Astrocyte (in vitro differentiated cells and primary cell): ENCODE measurements at regions not wholly inside any gene's neighbourhood (a gene's known extent, or its start where the extent isn't known, plus 50 kb on each side); places are given as distances from the start of the nearest gene placed in this dataset.

Experiments used
- CTCF ChIP-seq: IDR thresholded peaks from 2 replicates; pipeline ENCODE4 v1.5.1; 2011; ENCODE audit warnings: low read depth, mild to moderate bottlenecking, inconsistent platforms, low read length, moderate library complexity; ENCODE audit not compliant: insufficient read depth
- EZH2 ChIP-seq: IDR thresholded peaks from 2 replicates; pipeline ENCODE4 v1.6.1; 2012; ENCODE audit warnings: mild to moderate bottlenecking, low read length, inconsistent platforms; ENCODE audit not compliant: insufficient read depth

DNA sequence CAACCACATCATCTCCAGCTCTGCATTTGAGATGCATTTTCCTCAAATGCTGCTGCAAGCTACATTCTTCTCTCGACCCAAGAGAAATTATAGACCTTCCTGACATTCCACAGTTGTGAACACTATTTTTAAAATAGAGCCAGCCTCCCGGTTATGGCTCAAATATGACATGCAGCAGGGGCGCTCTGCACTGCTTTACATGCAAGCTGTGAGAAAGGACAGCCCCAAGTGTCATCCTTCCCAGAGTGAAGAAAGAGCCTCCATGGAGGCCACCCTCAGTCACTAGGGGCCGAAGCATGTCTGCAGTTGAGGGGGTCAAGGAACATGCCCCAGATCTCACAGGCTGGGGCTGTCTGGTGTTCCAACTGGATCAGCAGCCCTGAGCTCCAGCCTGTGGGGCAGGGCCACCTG is 63.9 kb upstream of the CHST15 start:
- TF ChIP-seq CTCF (no peak), EZH2 (no peak)
